AG09309 (cell line): ENCODE measurements at regions not wholly inside any gene's neighbourhood (a gene's known extent, or its start where the extent isn't known, plus 50 kb on each side); places are given as distances from the start of the nearest gene placed in this dataset.

Experiments used
- DNase-seq: peaks from one replicate; pipeline ENCODE4 v3.0.0-alpha.2; 2010; ENCODE audit warnings: low read depth
- H3K4me3 ChIP-seq: 2 replicates; pipeline ENCODE4 v1.5.1; 2011; ENCODE audit warnings: mild to moderate bottlenecking, low read depth, low read length, moderate library complexity; ENCODE audit not compliant: control insufficient read depth
- TF ChIP-seq, protein P1 (sequence below): IDR thresholded peaks from 2 replicates; pipeline ENCODE4 v1.5.1; 2011; ENCODE audit warnings: mild to moderate bottlenecking, low read depth, low read length, inconsistent platforms; ENCODE audit not compliant: insufficient read depth, control insufficient read depth; ENCODE audit errors: missing control alignments

DNA sequence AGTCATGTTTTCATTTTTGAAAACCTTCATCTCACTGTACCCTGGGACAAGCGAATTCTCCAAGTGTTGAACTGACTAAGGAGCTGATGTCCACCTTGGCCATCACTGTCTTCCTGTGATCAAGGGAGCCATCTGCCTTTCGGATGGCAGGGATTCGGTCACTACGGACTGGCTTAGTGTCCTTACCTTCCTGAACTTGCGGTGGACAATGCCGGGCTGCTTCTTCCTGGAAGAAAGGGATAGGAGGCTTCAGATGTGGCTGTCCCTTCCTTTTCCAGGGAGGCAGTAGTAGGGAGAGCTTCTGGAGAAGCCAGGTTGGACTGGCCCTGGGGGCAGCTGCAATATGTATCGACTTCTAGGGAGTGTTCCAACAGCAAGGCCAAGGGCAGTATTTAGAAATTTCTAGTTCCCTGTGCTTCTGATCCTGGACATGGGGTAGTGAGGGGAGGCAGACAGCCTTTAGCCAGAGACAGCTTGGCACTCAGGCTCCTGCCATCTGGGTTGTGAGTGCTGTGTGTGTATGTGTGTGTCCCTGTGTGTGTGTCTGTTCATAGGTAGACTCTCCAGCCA lies 114.6 kb downstream of the IER5 start:
- no peak for DNase-seq
- H3K4me3 ChIP-seq = no peak overlapping the region
- TF ChIP-seq, protein P1, sequence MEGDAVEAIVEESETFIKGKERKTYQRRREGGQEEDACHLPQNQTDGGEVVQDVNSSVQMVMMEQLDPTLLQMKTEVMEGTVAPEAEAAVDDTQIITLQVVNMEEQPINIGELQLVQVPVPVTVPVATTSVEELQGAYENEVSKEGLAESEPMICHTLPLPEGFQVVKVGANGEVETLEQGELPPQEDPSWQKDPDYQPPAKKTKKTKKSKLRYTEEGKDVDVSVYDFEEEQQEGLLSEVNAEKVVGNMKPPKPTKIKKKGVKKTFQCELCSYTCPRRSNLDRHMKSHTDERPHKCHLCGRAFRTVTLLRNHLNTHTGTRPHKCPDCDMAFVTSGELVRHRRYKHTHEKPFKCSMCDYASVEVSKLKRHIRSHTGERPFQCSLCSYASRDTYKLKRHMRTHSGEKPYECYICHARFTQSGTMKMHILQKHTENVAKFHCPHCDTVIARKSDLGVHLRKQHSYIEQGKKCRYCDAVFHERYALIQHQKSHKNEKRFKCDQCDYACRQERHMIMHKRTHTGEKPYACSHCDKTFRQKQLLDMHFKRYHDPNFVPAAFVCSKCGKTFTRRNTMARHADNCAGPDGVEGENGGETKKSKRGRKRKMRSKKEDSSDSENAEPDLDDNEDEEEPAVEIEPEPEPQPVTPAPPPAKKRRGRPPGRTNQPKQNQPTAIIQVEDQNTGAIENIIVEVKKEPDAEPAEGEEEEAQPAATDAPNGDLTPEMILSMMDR = no peak

DNA sequence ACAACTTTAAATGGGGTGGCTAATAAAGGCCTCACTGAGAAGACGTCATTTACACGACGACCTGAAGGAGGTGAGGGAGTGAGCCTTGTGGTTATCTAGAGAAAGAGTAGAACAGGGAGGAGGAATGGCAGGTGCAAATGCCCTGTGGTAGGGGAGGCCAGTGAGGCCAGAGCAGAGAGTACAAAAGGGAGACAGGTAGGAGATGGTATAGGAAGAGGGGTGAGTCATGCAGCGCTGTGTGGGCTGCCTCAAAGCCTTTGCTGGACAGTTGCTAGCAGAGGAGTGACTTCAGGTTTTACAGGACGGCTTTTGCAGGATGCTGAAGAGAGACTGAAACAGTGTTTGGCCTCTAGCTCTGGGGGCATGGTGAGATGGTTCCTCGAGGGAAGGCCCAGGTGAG lies 116.0 kb downstream of the IER5 start:
- TF ChIP-seq, protein P1 = no peak
- DNase-seq = no peak
- no peak overlapping the region for H3K4me3 ChIP-seq

- no peak overlapping the region for H3K4me3 ChIP-seq
- TF ChIP-seq, protein P1 = no peak
- no peak for DNase-seq
These were observed 117.4 kb downstream of the IER5 start for GRCh38 chr1:181205901-181206300.

- DNase-seq = no peak
- TF ChIP-seq, protein P1 = no peak
- no peak overlapping the region for H3K4me3 ChIP-seq
These were observed 118.0 kb downstream of the IER5 start for GRCh38 chr1:181206513-181206912.

GRCh38 chr1:181206979-181207790 lies 118.7 kb downstream of the IER5 start:
- TF ChIP-seq, protein P1 = no peak
- H3K4me3 ChIP-seq = no peak overlapping the region
- no peak for DNase-seq

GRCh38 chr1:181208083-181208482 lies 119.6 kb downstream of the IER5 start:
- DNase-seq = no peak
- TF ChIP-seq, protein P1 = no peak
- no peak overlapping the region for H3K4me3 ChIP-seq
